Epithelial cell of esophagus (primary cell): ENCODE measurements at regions not wholly inside any gene's neighbourhood (a gene's known extent, or its start where the extent isn't known, plus 50 kb on each side); places are given as distances from the start of the nearest gene placed in this dataset.

Experiments
- DNase-seq: peaks from one replicate; pipeline ENCODE4 v3.0.0; 2010; ENCODE audit warnings: low read depth
- H3K4me3 ChIP-seq: 2 replicates; pipeline ENCODE4 v1.5.1; 2011; ENCODE audit warnings: mild to moderate bottlenecking, low read length, control low read depth
- TF ChIP-seq, protein P1 (sequence below): IDR thresholded peaks from 2 replicates; pipeline ENCODE4 v1.5.1; 2011; ENCODE audit warnings: low read depth, mild to moderate bottlenecking, low read length, control low read depth, inconsistent platforms; ENCODE audit not compliant: insufficient read depth; ENCODE audit errors: missing control alignments

- no peak overlapping the region for H3K4me3 ChIP-seq
- peak; percentile 59 for DNase-seq
- TF ChIP-seq, protein P1, sequence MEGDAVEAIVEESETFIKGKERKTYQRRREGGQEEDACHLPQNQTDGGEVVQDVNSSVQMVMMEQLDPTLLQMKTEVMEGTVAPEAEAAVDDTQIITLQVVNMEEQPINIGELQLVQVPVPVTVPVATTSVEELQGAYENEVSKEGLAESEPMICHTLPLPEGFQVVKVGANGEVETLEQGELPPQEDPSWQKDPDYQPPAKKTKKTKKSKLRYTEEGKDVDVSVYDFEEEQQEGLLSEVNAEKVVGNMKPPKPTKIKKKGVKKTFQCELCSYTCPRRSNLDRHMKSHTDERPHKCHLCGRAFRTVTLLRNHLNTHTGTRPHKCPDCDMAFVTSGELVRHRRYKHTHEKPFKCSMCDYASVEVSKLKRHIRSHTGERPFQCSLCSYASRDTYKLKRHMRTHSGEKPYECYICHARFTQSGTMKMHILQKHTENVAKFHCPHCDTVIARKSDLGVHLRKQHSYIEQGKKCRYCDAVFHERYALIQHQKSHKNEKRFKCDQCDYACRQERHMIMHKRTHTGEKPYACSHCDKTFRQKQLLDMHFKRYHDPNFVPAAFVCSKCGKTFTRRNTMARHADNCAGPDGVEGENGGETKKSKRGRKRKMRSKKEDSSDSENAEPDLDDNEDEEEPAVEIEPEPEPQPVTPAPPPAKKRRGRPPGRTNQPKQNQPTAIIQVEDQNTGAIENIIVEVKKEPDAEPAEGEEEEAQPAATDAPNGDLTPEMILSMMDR = no peak
Observed at GRCh38 chr5:120367896-120368634, 96.0 kb upstream of the PRR16 start.

GRCh38 chr5:120368923-120369715 is 95.0 kb upstream of the PRR16 start:
- H3K4me3 ChIP-seq = no peak overlapping the region
- peak; percentile 89 for DNase-seq
- TF ChIP-seq, protein P1 = no peak

DNA sequence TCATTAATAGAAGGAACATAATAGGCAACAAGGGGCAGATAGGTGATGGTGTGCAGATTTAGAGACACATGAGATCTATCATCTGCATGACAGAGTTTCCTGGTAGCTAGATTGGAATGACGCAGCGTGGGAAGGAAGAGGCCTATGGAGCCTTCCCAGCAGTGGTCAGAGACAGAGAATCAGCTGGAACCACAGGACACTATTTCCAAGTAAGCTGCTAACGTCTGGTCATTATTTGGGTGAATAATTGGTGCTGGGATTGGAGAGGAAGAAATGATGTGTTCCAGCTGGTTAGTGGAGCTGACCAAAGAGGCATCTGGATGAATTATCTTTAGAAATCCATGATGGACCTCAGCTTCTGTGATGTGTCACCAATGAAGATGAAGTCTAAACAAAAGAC is 91.2 kb upstream of the PRR16 start:
- H3K4me3 ChIP-seq = no peak overlapping the region
- no peak for DNase-seq
- TF ChIP-seq, protein P1 = no peak

- TF ChIP-seq, protein P1 = no peak
- H3K4me3 ChIP-seq = no peak overlapping the region
- no peak for DNase-seq
Observed at GRCh38 chr5:120375248-120375647, 88.9 kb upstream of the PRR16 start.

DNA sequence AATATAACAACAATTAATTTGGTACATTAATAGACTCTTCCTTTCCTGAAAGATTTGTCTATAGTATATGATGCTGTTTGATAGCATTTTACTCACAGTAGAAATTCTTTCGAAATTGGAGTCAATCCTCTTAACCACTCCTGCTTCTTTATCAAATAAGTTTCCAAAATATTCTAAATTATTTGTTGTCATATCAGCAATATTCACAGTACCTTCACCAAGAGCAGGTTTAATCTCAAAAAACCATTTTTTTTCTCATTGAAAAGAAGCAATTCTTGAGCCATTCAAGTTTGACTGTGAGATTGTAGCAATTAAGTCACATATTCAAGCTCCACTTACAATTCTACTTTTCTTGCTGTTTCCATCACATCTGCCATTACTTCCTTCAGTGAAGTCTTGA is 83.5 kb upstream of the PRR16 start:
- no peak overlapping the region for H3K4me3 ChIP-seq
- TF ChIP-seq, protein P1 = no peak
- no peak for DNase-seq

GRCh38 chr5:120382833-120383232 is 81.3 kb upstream of the PRR16 start:
- no peak overlapping the region for H3K4me3 ChIP-seq
- no peak for DNase-seq
- TF ChIP-seq, protein P1 = no peak
